IMR-90 (cell line): ENCODE measurements at regions not wholly inside any gene's neighbourhood (a gene's known extent, or its start where the extent isn't known, plus 50 kb on each side); places are given as distances from the start of the nearest gene placed in this dataset.

Experiments
- MXI1 ChIP-seq: IDR thresholded peaks from 2 replicates; pipeline ENCODE4 v1.6.1; 2012; ENCODE audit warnings: low read depth, mild to moderate bottlenecking, low read length, moderate library complexity, borderline replicate concordance
- POLR2A ChIP-seq: IDR thresholded peaks from 2 replicates; pipeline ENCODE4 v1.6.1; 2012; ENCODE audit warnings: mild to moderate bottlenecking, low read depth, low read length

- TF ChIP-seq POLR2A, result no peak
- TF ChIP-seq MXI1, result no peak
These were observed 993.5 kb upstream of the SEMA6A start for GRCh38 chr5:117568126-117568525.
